ENCODE measurements at regions not wholly inside any gene's neighbourhood (a gene's known extent, or its start where the extent isn't known, plus 50 kb on each side); places are given as distances from the start of the nearest gene placed in this dataset.

GRCh38 chr11:39971938-39972337 is 1487.5 kb downstream of the LRRC4C start:
- no peak overlapping the region for H3K4me2 ChIP-seq
- H4K20me1 ChIP-seq (ENCODE audit: insufficient read depth), result no peaks in the 10 kb centered on the region
- H3K79me2 ChIP-seq (ENCODE audit: insufficient read depth), result no peaks in the 10 kb centered on the region
- H3K36me3 ChIP-seq (replicated peaks in 1 of 2; ENCODE audit: control insufficient read depth in 1 of 2, insufficient read depth in 2 of 2, low read length in 1 of 2), result no peaks in the 10 kb centered on the region
- ChIA-PET POLR2A (no interaction called here), CTCF (interaction anchor here (0.7 kb wide), 1 partner anchor 234 kb away, joined by 3 read pairs; no protein-coding TSS in a partner anchor)
- H3K9me3 ChIP-seq, result no peaks in the 10 kb centered on the region
- H3F3A ChIP-seq (replicated peaks; ENCODE audit: insufficient read depth), result no peaks in the 10 kb centered on the region
- H3K9ac ChIP-seq, result no peak overlapping the region
- no peak overlapping the region for H2AFZ ChIP-seq (ENCODE audit: low read depth)
- no peak for TF ChIP-seq NFIC (IDR thresholded peaks at IDR 0.05; ENCODE audit: borderline replicate concordance)
- TF ChIP-seq TCF12 (IDR thresholded peaks at IDR 0.05), result no peak
- TF ChIP-seq ELF1 (IDR thresholded peaks at IDR 0.05), result no peak
- no peak for TF ChIP-seq MEF2A (IDR thresholded peaks at IDR 0.05; ENCODE audit: borderline replicate concordance, low read depth)
- TF ChIP-seq RXRA (IDR thresholded peaks at IDR 0.05; ENCODE audit: borderline replicate concordance, low read depth), result no peak
- no peak for TF ChIP-seq RCOR1 (IDR thresholded peaks at IDR 0.05; ENCODE audit: low read length)
- no peak for TF ChIP-seq RAD21 (IDR thresholded peaks at IDR 0.05; ENCODE audit: low read length)
- no peak for TF ChIP-seq MAX (IDR thresholded peaks at IDR 0.05; ENCODE audit: low read depth)
- no peak for DNase-seq
- WGBS (ENCODE audit: low lambda C conversion rate), result 40% methylated on average over 3 of the region's 3 CpGs
- no peaks in the 10 kb centered on the region for H3K9me2 ChIP-seq
- H3K27me3 ChIP-seq (ENCODE audit: insufficient read depth), result no peaks in the 10 kb centered on the region
- H3K27ac ChIP-seq (ENCODE audit: low read depth in 2 of 2, low read length in 1 of 2), result no peak overlapping the region
- H3K4me3 ChIP-seq (ENCODE audit: low read depth in 2 of 2, low read length in 1 of 2), result no peak overlapping the region
- peaks cover 0 to 20% of the 10 kb centered on the region in 2 experiments; a peak in 1 of 4 replicates for H3K4me1 ChIP-seq (ENCODE audit: control insufficient read depth in 1 of 2, insufficient read depth in 2 of 2, low read depth in 1 of 2, low read length in 1 of 2)

- Histone ChIP-seq H4K20me1 (ENCODE audit: insufficient read depth) (no peaks in the 10 kb centered on the region), H2AFZ (ENCODE audit: low read depth) (no peak overlapping the region), H3K4me3 (ENCODE audit: low read depth in 2 of 2, low read length in 1 of 2) (no peak overlapping the region), H3K36me3 (replicated peaks in 1 of 2; ENCODE audit: control insufficient read depth in 1 of 2, insufficient read depth in 2 of 2, low read length in 1 of 2) (no peaks in the 10 kb centered on the region), H3K4me1 (ENCODE audit: control insufficient read depth in 1 of 2, insufficient read depth in 2 of 2, low read depth in 1 of 2, low read length in 1 of 2) (no peaks in the 10 kb centered on the region), H3K9ac (no peak overlapping the region), H3K9me2 (no peaks in the 10 kb centered on the region), H3F3A (replicated peaks; ENCODE audit: insufficient read depth) (no peaks in the 10 kb centered on the region), H3K9me3 (no peaks in the 10 kb centered on the region), H3K27ac (ENCODE audit: low read depth in 2 of 2, low read length in 1 of 2) (no peak overlapping the region), H3K27me3 (ENCODE audit: insufficient read depth) (no peaks in the 10 kb centered on the region), H3K79me2 (ENCODE audit: insufficient read depth) (no peaks in the 10 kb centered on the region), H3K4me2 (no peak overlapping the region)
- ChIA-PET CTCF (interaction anchor here (0.9 kb wide), 1 partner anchor 8 kb away, joined by 3 read pairs; no protein-coding TSS in a partner anchor), POLR2A (no interaction called here)
- no peak for TF ChIP-seq REST (IDR thresholded peaks at IDR 0.05; ENCODE audit: low read depth, low read length)
- no peak for TF ChIP-seq USF2 (IDR thresholded peaks at IDR 0.05; ENCODE audit: borderline replicate concordance, low read depth, low read length)
- TF ChIP-seq NFIC (IDR thresholded peaks at IDR 0.05; ENCODE audit: borderline replicate concordance), result no peak
- no peak for TF ChIP-seq POLR2AphosphoS5 (IDR thresholded peaks at IDR 0.05; ENCODE audit: low read depth, low read length)
- TF ChIP-seq FOSL2 (IDR thresholded peaks at IDR 0.05; ENCODE audit: borderline replicate concordance, low read depth), result no peak
- no peak for TF ChIP-seq NRF1 (IDR thresholded peaks at IDR 0.05; ENCODE audit: low read depth, low read length)
- no peak for TF ChIP-seq EZH2phosphoT487 (IDR thresholded peaks at IDR 0.05; ENCODE audit: borderline replicate concordance, low read depth)
- DNase-seq, result no peak
- 52% methylated on average over 5 of the region's 5 CpGs for WGBS (ENCODE audit: low lambda C conversion rate)
Observed at GRCh38 chr11:39968071-39968470, 1491.4 kb downstream of the LRRC4C start.

All from SK-N-SH (cell line).